GM21526 (cell line): ENCODE measurements at regions not wholly inside any gene's neighbourhood (a gene's known extent, or its start where the extent isn't known, plus 50 kb on each side); places are given as distances from the start of the nearest gene placed in this dataset.
"Not testable (repeated sequence)": the region's sequence is repeated elsewhere in the genome, so short reads cannot be mapped to it uniquely, and the experiment has no call there.

Source experiments
- ATAC-seq: cut with Tn5 transposase; IDR thresholded peaks from one replicate; pipeline ENCODE4 v1.9.1; 2021; ENCODE audit warnings: moderate library complexity; ENCODE audit not compliant: unreplicated experiment, low FRiP score

GRCh38 chr10:128568990-128569945 is 443.0 kb upstream of the MKI67 start:
- no peak for ATAC-seq

GRCh38 chr10:128570319-128570995 is 444.2 kb upstream of the MKI67 start:
- ATAC-seq = no peak

GRCh38 chr10:128571071-128571470 is 444.8 kb upstream of the MKI67 start:
- ATAC-seq = no peak

DNA sequence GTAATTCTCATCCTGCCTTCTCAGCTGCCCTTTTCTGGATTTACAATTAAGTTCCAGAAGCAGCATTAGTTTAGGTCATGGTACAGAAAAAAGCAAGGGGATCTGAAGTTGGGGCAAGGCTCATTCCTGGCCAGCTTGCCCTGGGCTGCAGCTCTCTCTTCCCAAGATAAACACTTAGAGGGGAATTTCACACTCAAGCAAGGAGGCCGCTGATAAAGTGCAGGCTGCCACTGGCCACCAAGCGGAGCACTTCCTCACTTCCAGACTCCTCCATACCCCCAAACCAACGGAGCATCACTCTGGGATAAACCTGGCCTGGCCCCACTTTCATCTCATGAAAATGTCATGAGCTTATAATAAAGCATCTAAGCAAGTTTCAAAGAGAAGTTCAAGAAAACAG is 445.5 kb upstream of the MKI67 start:
- ATAC-seq = no peak

DNA sequence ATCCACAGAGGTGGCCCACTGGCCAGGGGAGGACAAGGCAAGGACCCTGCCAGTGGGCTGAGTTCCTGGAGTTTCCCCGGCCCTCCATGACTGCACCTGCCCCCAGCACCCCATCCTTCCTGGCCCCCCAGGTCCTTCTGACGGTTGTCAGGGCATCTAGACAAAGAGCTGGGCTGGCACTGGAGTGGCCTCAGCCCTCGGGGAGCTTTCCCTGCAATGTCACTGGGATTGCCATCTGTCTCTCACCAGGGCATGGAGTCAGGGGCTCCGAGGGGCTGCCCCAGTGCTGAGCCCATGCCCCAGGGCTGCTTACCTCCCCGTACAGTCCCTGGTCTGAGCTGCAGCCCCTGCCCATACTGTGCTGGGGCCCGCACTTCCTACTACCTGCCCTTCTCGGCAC is 446.5 kb upstream of the MKI67 start:
- no peak for ATAC-seq

- no peak for ATAC-seq
These were observed 447.1 kb upstream of the MKI67 start for GRCh38 chr10:128573281-128573845.

DNA sequence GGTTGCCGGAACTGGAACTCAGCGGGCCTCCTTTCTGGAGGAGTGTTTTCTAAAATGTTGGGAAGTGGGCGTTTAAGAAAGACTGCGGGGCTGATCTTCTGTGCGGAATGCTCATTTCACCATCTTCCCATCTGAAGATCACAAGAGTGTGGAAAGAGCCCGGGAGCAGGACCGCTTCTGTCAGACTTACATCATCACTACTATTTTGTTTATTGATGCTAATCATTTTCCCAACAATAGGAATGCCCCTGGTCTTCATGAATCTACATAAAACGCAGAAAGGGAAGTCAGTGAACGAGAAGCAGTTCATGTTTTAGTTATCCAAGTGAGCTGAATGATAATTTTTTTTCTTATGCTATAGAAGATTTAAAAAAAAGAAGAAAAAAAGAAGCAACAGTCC is 447.8 kb upstream of the MKI67 start:
- no peak for ATAC-seq

- ATAC-seq = no peak
These were observed 448.5 kb upstream of the MKI67 start for GRCh38 chr10:128574581-128575210.

GRCh38 chr10:128575761-128576160 is 449.5 kb upstream of the MKI67 start:
- no peak for ATAC-seq

DNA sequence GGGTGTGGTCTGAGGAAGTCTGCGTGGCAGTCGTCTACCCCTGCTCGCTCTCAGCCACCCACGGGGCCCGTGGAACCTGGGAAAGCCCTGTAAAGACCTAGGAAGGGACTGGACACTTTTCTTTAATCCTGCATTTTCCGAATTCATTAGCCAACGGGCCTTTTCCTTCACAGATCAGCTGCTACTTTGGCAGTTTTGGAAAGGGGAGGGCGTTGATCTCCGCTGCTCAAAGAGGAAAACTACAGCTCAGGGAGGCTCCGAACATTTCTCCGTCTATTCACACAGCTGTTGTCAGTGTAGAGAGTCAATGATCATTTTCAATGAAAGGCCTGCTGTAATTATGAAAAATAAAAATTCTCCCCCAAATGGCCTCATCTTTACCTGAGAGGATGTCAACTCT is 450.1 kb upstream of the MKI67 start:
- no peak for ATAC-seq

DNA sequence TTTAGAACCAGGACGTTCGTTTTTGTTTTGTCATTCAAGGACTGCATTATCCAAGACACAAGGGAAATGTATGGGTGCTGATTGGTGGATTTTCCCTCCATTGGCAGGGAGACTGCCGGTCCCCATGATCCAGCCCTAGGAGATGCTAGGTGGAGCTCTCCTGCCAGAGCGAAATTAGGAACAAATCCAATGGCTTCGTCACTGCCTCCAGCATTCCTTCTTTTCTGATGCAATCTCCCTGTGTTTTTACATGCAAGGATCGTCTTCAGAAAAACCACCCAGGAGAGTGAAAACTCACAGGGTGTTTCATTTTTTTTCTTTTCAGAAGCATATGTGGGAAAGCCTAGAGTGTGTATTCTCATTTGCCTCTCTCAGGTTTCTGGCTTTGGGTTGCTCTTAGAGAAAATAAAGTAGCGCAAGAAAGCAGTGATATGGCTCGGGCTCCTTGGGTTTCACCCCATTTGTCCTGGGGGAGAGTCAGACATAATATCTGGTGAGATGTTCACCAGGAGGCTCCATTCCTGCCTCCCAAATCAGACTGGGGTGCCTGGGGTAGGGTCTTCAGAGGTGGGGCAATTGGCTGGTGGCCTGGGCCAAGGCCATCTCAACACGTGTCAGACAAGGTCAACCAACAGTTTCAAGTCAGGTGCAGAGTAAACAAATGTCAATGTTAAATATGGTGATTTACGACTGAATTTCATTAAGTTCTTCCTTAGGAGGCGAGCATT is 450.9 kb upstream of the MKI67 start:
- ATAC-seq = no peak

- no peak for ATAC-seq
These were observed 451.9 kb upstream of the MKI67 start for GRCh38 chr10:128577958-128578750.

- ATAC-seq = no peak
These were observed 452.5 kb upstream of the MKI67 start for GRCh38 chr10:128578766-128579165.

- ATAC-seq = no peak
These were observed 453.1 kb upstream of the MKI67 start for GRCh38 chr10:128579280-128579865.

DNA sequence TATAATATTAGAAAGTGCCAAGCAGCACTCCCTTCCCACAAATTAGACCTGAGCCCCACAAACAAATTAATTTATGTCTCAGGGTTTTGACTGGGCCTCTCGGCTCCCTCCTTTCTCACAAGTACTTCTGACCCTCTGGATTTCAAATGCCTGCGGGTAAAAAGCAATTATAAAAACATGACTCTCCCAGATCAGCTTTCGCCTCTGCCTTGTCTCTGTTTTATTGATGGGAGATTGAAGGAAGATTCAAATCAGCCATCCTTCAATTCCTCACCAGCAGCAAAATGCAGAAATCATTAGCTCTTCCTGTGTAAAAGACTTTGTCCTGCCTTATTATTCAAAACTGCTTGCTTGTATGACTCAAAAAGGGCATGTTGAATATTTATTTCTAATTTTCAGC is 453.7 kb upstream of the MKI67 start:
- no peak for ATAC-seq

DNA sequence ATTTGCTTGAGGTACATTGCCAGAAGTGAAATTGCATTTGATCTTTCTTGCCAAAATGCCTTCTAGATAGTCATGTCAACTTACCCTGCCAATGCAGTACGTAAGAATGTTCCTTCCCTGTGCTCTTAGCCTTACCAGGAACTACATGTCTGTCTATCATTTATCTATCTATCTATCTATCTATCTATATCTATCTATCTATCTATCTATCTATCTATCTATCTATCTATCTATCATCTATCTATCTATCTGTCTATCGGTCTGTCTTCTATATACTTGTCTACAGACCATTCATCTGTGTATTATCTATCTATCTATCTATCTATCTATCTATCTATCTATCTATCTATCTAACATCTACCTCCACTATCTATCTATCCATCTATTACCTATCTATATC is 456.9 kb upstream of the MKI67 start:
- ATAC-seq = not testable (repeated sequence)

- ATAC-seq = not testable (repeated sequence)
These were observed 460.4 kb upstream of the MKI67 start for GRCh38 chr10:128586599-128586998.

- ATAC-seq = no peak
These were observed 461.5 kb upstream of the MKI67 start for GRCh38 chr10:128587689-128588088.

DNA sequence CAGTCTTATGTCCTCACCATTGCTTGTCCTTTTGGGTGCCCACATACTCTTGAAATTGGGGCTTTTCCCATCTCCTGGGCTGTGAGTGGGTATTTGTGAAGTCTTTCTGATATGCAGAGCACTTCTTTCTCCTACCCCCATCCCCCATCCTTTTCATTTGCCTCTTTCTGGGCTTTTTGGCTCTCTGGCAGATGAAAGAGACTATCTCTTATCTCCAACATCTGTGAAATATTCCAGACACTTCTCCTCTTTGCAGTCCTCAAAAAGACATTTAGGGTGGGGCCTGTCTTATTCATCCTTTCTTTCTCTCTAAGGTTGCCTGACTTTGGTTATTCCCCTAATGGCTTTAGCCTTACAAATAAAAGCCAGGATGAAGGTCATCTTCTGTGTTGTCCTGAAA is 462.2 kb upstream of the MKI67 start:
- no peak for ATAC-seq
